Renal cortex interstitium (tissue), 11 donors: ENCODE measurements at regions not wholly inside any gene's neighbourhood (a gene's known extent, or its start where the extent isn't known, plus 50 kb on each side); places are given as distances from the start of the nearest gene placed in this dataset.
"Not testable (repeated sequence)": the region's sequence is repeated elsewhere in the genome, so short reads cannot be mapped to it uniquely, and the experiment has no call there.

Experiments used
- DNase-seq, 11 donors: peaks; one replicate each; pipeline ENCODE4 v3.0.0-alpha.2; 2013; ENCODE audit warnings: low read depth in 9 of 11, low spot score in 4 of 11; ENCODE audit errors: extremely low read depth in 1 of 11

GRCh38 chr1:29632806-29633615 is 396.7 kb downstream of the PTPRU start:
- peak in 1 of 11 donors; percentile 37 for DNase-seq

- DNase-seq, result no peak
Measured at GRCh38 chr1:29631836-29632805, 395.8 kb downstream of the PTPRU start.

- no peak for DNase-seq
Measured at GRCh38 chr1:29631361-29631760, 395.0 kb downstream of the PTPRU start.

GRCh38 chr1:29630756-29631155 is 394.4 kb downstream of the PTPRU start:
- no peak for DNase-seq

GRCh38 chr1:29629814-29630516 is 393.6 kb downstream of the PTPRU start:
- no peak for DNase-seq

- DNase-seq, result no peak
Measured at GRCh38 chr1:29629401-29629800, 393.1 kb downstream of the PTPRU start.

GRCh38 chr1:29628190-29628589 is 391.9 kb downstream of the PTPRU start:
- no peak for DNase-seq

- DNase-seq, result no peak
Measured at GRCh38 chr1:29626726-29627125, 390.4 kb downstream of the PTPRU start.

GRCh38 chr1:29626066-29626465 is 389.7 kb downstream of the PTPRU start:
- DNase-seq, result no peak

- no peak for DNase-seq
Measured at GRCh38 chr1:29625084-29625420, 388.7 kb downstream of the PTPRU start.

- DNase-seq, result no peak
Measured at GRCh38 chr1:29624320-29625083, 388.2 kb downstream of the PTPRU start.

- no peak for DNase-seq
Measured at GRCh38 chr1:29623501-29623900, 387.2 kb downstream of the PTPRU start.

GRCh38 chr1:29621826-29622435 is 385.6 kb downstream of the PTPRU start:
- DNase-seq, result no peak

GRCh38 chr1:29620631-29621030 is 384.3 kb downstream of the PTPRU start:
- DNase-seq, result no peak

- no peak for DNase-seq
Measured at GRCh38 chr1:29607236-29607635, 370.9 kb downstream of the PTPRU start.

- DNase-seq, result not testable (repeated sequence)
Measured at GRCh38 chr1:29604796-29605195, 368.5 kb downstream of the PTPRU start.

- DNase-seq, result no peak
Measured at GRCh38 chr1:29603622-29604021, 367.3 kb downstream of the PTPRU start.

GRCh38 chr1:29602203-29602602 is 365.9 kb downstream of the PTPRU start:
- DNase-seq, result no peak
